B cell (primary cell): ENCODE measurements at regions not wholly inside any gene's neighbourhood (a gene's known extent, or its start where the extent isn't known, plus 50 kb on each side); places are given as distances from the start of the nearest gene placed in this dataset.

Experiments used
- ATAC-seq: fragments of 200-7000 bp; cut with Tn5 transposase; one replicate; pipeline ENCODE4 v1.10.0; 2021; ENCODE audit warnings: low read depth, mild to moderate bottlenecking, moderate number of reproducible peaks, moderate library complexity
- CTCF ChIA-PET: fragments of 350-600 bp; sonication (Branson Sonifier 250); formaldehyde crosslinking; loops from one replicate; lab custom pipeline; 2021; ENCODE audit warnings: antibody characterized with exemption, inconsistent platforms; lab: Charles Lee
- POLR2A ChIA-PET: fragments of 350-600 bp; sonication (Branson Sonifier 250); formaldehyde crosslinking; loops from one replicate; lab custom pipeline; 2021; ENCODE audit warnings: antibody characterized with exemption; lab: Charles Lee
- DNase-seq: peaks from one replicate; pipeline ENCODE4 v3.0.0; 2013
- H2AFZ ChIP-seq: 2 replicates; pipeline ENCODE4 v1.6.1; 2012; ENCODE audit warnings: mild to moderate bottlenecking, low read depth, low read length; ENCODE audit not compliant: insufficient read depth, poor library complexity, severe bottlenecking
- H3K27ac ChIP-seq, 2 donors: 1 replicate in 1 of 2; 2 replicates in 1 of 2; pipeline ENCODE4 v1.5.1; 2012 to 2013; ENCODE audit warnings: low read length in 2 of 2, mild to moderate bottlenecking in 2 of 2, moderate library complexity in 1 of 2
- H3K27me3 ChIP-seq, 4 experiments: fragments of 200-600 bp in 1 of 4; sonication (generic) in 1 of 4; replicated peaks in 1 of 4; 1 replicate in 2 of 4; 2 replicates in 2 of 4; pipeline versions ENCODE4 v1.6.1 to v1.7.0; 2013 to 2016; ENCODE audit warnings: low read length in 3 of 4, mild to moderate bottlenecking in 2 of 4, mixed read lengths in 1 of 4, moderate library complexity in 1 of 4; ENCODE audit not compliant: insufficient read depth in 4 of 4, control insufficient read depth in 3 of 4; ENCODE audit errors: control extremely low read depth in 1 of 4
- H3K36me3 ChIP-seq, 2 experiments: replicated peaks in 1 of 2; 1 replicate in 1 of 2; 2 replicates in 1 of 2; pipeline versions ENCODE4 v1.6.1 to v1.7.1; 2013; ENCODE audit warnings: low read length in 1 of 2; ENCODE audit not compliant: insufficient read depth in 2 of 2, control insufficient read depth in 1 of 2; ENCODE audit errors: control extremely low read depth in 1 of 2, extremely low read depth in 1 of 2
- H3K4me1 ChIP-seq, 2 donors: fragments of 200-600 bp in 1 of 2; sonication (generic) in 1 of 2; 1 replicate in 1 of 2; 2 replicates in 1 of 2; pipeline versions ENCODE4 v1.5.1 to v1.6.1; 2013 to 2017; ENCODE audit warnings: low read length in 2 of 2; ENCODE audit not compliant: control insufficient read depth in 2 of 2, insufficient read depth in 2 of 2
- H3K4me2 ChIP-seq: replicated peaks from 2 replicates; pipeline ENCODE3; 2012; ENCODE audit warnings: mild to moderate bottlenecking, low read depth, low read length; ENCODE audit not compliant: poor library complexity, severe bottlenecking
- H3K4me3 ChIP-seq, 5 experiments: fragments of 200-600 bp in 1 of 5; sonication (generic) in 1 of 5; 1 replicate in 3 of 5; 2 replicates in 2 of 5; pipeline versions ENCODE4 v1.5.1 to v1.7.0; 2011 to 2016; ENCODE audit warnings: low read length in 4 of 5, mild to moderate bottlenecking in 4 of 5, low read depth in 2 of 5, control low read depth in 1 of 5, moderate library complexity in 1 of 5; ENCODE audit not compliant: insufficient read depth in 1 of 5; ENCODE audit errors: control extremely low read depth in 1 of 5, extremely low read depth in 1 of 5
- H3K79me2 ChIP-seq: fragments of 200-600 bp; sonication (generic); one replicate; pipeline ENCODE4 v1.6.0; 2016; ENCODE audit warnings: low read length; ENCODE audit not compliant: control insufficient read depth, insufficient read depth
- H3K9ac ChIP-seq: fragments of 200-600 bp; sonication (generic); 2 replicates; pipeline ENCODE4 v1.6.1; 2017; ENCODE audit warnings: mild to moderate bottlenecking, low read length, moderate library complexity
- H3K9me3 ChIP-seq, 3 donors: one replicate each; pipeline versions ENCODE4 v1.6.1 to v1.7.1; 2013; ENCODE audit warnings: low read length in 2 of 3; ENCODE audit not compliant: control insufficient read depth in 2 of 3, insufficient read depth in 1 of 3; ENCODE audit errors: control extremely low read depth in 1 of 3
- H4K20me1 ChIP-seq: 2 replicates; pipeline ENCODE4 v1.6.0; 2012; ENCODE audit warnings: mild to moderate bottlenecking, low read length; ENCODE audit not compliant: insufficient read depth, control insufficient read depth, poor library complexity, severe bottlenecking
- H3K27ac Mint-ChIP-seq: one replicate; pipeline ENCODE4 v1.8.0; 2021; ENCODE audit warnings: mixed read lengths
- H3K27me3 Mint-ChIP-seq: one replicate; pipeline ENCODE4 v1.8.0; 2021; ENCODE audit warnings: mixed read lengths
- H3K4me1 Mint-ChIP-seq: one replicate; pipeline ENCODE4 v1.8.0; 2021; ENCODE audit warnings: mixed read lengths
- H3K4me3 Mint-ChIP-seq: one replicate; pipeline ENCODE4 v1.8.0; 2021; ENCODE audit warnings: mixed read lengths
- H3K9me3 Mint-ChIP-seq: one replicate; pipeline ENCODE4 v1.8.0; 2022; ENCODE audit warnings: mixed read lengths; ENCODE audit not compliant: insufficient read depth
- EZH2 ChIP-seq: IDR thresholded peaks from 2 replicates; pipeline ENCODE4 v1.6.1; 2012; ENCODE audit warnings: borderline replicate concordance, low read depth, mild to moderate bottlenecking, moderate library complexity, low read length; ENCODE audit not compliant: insufficient read depth, poor library complexity, severe bottlenecking
- WGBS: methylation state at CpG from one replicate; pipeline ENCODE4 v1.1.5; 2013; ENCODE audit warnings: missing lambda C conversion rate; ENCODE audit not compliant: insufficient coverage; 5-methylcytosine and 5-hydroxymethylcytosine counted together
- intact Hi-C: fragments of 100-400 bp; cut with micrococcal nuclease; formaldehyde crosslinking; loops from one replicate; pipeline ENCODE4 v1.10.0; 2022
- TF ChIP-seq, protein P1 (sequence below): fragments of 200-600 bp; IDR thresholded peaks from one replicate; pipeline ENCODE4 v1.8.0; 2022; ENCODE audit warnings: antibody characterized with exemption, mild to moderate bottlenecking

DNA sequence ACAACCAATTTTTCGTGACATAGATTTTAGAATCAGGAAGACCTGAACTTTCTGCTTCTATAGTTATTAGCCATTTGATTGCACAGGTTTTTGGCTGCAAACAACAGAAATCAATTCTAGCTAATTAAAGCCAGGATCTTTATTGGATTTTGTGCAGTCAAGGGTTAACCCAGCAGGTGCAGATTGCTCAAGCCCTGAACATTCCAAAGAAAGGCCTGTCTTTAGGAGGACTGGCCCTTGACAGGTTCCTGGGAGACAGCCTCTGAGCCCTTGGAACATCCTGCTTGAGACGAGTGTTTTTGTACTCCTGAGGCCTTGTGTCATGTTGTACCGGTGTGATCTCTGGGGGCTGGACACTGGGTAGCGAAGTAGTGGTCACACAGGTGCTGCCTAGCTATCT is 174.6 kb downstream of the PTCSC3 start:
- 85% methylated on average over 3 of the region's 4 CpGs for WGBS
- Mint-ChIP-seq H3K4me1 (no peaks in the 10 kb centered on the region), H3K27ac (no peak overlapping the region), H3K9me3 (no peaks in the 10 kb centered on the region), H3K4me3 (no peak overlapping the region), H3K27me3 (peaks cover 9% of the 10 kb centered on the region)
- no peak overlapping the region for H3K9ac ChIP-seq
- no peak for DNase-seq
- H3K79me2 ChIP-seq: no peaks in the 10 kb centered on the region
- H3K27me3 ChIP-seq: peaks cover 0 to 3% (median under 1%) of the 10 kb centered on the region in 4 experiments
- no peaks in the 10 kb centered on the region for H3K36me3 ChIP-seq
- TF ChIP-seq EZH2: no peak
- TF ChIP-seq, protein P1, sequence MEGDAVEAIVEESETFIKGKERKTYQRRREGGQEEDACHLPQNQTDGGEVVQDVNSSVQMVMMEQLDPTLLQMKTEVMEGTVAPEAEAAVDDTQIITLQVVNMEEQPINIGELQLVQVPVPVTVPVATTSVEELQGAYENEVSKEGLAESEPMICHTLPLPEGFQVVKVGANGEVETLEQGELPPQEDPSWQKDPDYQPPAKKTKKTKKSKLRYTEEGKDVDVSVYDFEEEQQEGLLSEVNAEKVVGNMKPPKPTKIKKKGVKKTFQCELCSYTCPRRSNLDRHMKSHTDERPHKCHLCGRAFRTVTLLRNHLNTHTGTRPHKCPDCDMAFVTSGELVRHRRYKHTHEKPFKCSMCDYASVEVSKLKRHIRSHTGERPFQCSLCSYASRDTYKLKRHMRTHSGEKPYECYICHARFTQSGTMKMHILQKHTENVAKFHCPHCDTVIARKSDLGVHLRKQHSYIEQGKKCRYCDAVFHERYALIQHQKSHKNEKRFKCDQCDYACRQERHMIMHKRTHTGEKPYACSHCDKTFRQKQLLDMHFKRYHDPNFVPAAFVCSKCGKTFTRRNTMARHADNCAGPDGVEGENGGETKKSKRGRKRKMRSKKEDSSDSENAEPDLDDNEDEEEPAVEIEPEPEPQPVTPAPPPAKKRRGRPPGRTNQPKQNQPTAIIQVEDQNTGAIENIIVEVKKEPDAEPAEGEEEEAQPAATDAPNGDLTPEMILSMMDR: no peak
- ATAC-seq: no peak
- POLR2A ChIA-PET: no interaction called here
- H3K9me3 ChIP-seq: no peaks in the 10 kb centered on the region
- no peak overlapping the region for H3K27ac ChIP-seq
- H3K4me3 ChIP-seq: no peak overlapping the region
- H3K4me2 ChIP-seq: no peak overlapping the region
- H3K4me1 ChIP-seq: no peaks in the 10 kb centered on the region
- H4K20me1 ChIP-seq: no peaks in the 10 kb centered on the region
- H2AFZ ChIP-seq: no peak overlapping the region
- intact Hi-C loops: no loop called here
- CTCF ChIA-PET: no interaction called here

DNA sequence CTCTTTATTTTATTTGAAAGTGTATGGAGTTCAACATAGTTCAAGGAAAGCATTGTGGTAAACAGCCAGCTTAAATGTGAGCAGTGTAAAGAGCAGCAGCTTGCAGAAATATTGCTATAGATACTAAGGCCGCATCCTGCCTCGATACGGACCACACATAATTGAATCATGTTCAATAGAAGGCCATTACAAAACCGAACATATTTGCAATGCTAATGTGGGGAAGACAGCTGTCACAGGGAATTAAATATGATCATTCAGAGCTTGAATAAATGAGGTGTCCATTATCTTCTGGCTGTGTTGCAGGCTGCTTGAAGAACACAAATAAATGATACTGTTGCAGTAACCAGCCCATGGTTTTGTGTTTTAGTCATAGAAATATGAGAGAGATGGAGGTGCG is 173.2 kb downstream of the BRMS1L start:
- POLR2A ChIA-PET: no interaction called here
- Histone ChIP-seq H3K4me3 (no peak overlapping the region), H3K27me3 (peaks cover 0 to 3% (median under 1%) of the 10 kb centered on the region in 4 experiments), H3K4me2 (no peak overlapping the region), H3K27ac (no peak overlapping the region), H4K20me1 (no peaks in the 10 kb centered on the region), H3K9ac (no peak overlapping the region), H2AFZ (no peak overlapping the region), H3K4me1 (no peaks in the 10 kb centered on the region), H3K79me2 (no peaks in the 10 kb centered on the region), H3K9me3 (no peaks in the 10 kb centered on the region), H3K36me3 (no peaks in the 10 kb centered on the region)
- H3K4me3 Mint-ChIP-seq: no peak overlapping the region
- H3K4me1 Mint-ChIP-seq: no peaks in the 10 kb centered on the region
- peaks cover 13% of the 10 kb centered on the region for H3K27me3 Mint-ChIP-seq
- no peak overlapping the region for H3K27ac Mint-ChIP-seq
- TF ChIP-seq, protein P1: no peak
- no peak for TF ChIP-seq EZH2
- CTCF ChIA-PET: no interaction called here
- 90% methylated on average over 4 of the region's 5 CpGs for WGBS
- ATAC-seq: no peak
- H3K9me3 Mint-ChIP-seq: no peaks in the 10 kb centered on the region
- intact Hi-C loops: no loop called here
- no peak for DNase-seq
